OCI-LY7 (cell line): ENCODE measurements at regions not wholly inside any gene's neighbourhood (a gene's known extent, or its start where the extent isn't known, plus 50 kb on each side); places are given as distances from the start of the nearest gene placed in this dataset.

ENCODE experiments used
- BruUV-seq: library from RNA; stranded (reverse); fragments of 400-500 nt; replicated peaks from 2 replicates; lab custom pipeline; 2021; lab: Mats Ljungman, UMichigan
- CTCF ChIA-PET: fragments of 300-600 bp; sonication (Branson Sonifier 250); formaldehyde crosslinking; loops from one replicate; lab custom pipeline; 2022; ENCODE audit warnings: antibody characterized with exemption; ENCODE audit not compliant: unreplicated experiment; lab: Charles Lee
- POLR2A ChIA-PET: fragments of 300-600 bp; sonication (Branson Sonifier 250); formaldehyde crosslinking; loops from one replicate; lab custom pipeline; 2022; ENCODE audit warnings: antibody characterized with exemption; lab: Charles Lee
- DNase-seq: peaks from one replicate; pipeline ENCODE4 v3.0.0-alpha.2; 2015; ENCODE audit warnings: low spot score
- H2AFZ ChIP-seq: fragments of 200-600 bp; sonication (generic), shearing (Covaris generic); 2 replicates; pipeline ENCODE4 v1.6.1; 2014; ENCODE audit warnings: mild to moderate bottlenecking, antibody characterized with exemption, low read length, moderate library complexity
- H3K27ac ChIP-seq: fragments of 200-600 bp; sonication (generic); 2 replicates; pipeline ENCODE4 v1.5.1; 2014; ENCODE audit warnings: mixed run types, low read depth, mild to moderate bottlenecking, moderate library complexity, low read length, inconsistent platforms; ENCODE audit not compliant: poor library complexity, severe bottlenecking
- H3K36me3 ChIP-seq: fragments of 200-600 bp; sonication (generic); 2 replicates; pipeline ENCODE4 v1.6.1; 2014; ENCODE audit warnings: mild to moderate bottlenecking, antibody characterized with exemption, low read length, moderate library complexity, mixed read lengths; ENCODE audit not compliant: insufficient read depth
- H3K4me1 ChIP-seq: fragments of 200-600 bp; sonication (generic); 2 replicates; pipeline ENCODE4 v1.5.1; 2014; ENCODE audit warnings: mild to moderate bottlenecking, low read length; ENCODE audit not compliant: insufficient read depth, poor library complexity, severe bottlenecking
- H3K4me2 ChIP-seq: fragments of 200-600 bp; sonication (generic); 2 replicates; pipeline ENCODE4 v1.6.1; 2014; ENCODE audit warnings: mild to moderate bottlenecking, low read length
- H3K4me3 ChIP-seq: fragments of 200-600 bp; sonication (generic); 2 replicates; pipeline ENCODE4 v1.5.1; 2014; ENCODE audit warnings: mild to moderate bottlenecking, low read depth, low read length; ENCODE audit not compliant: poor library complexity, severe bottlenecking
- H3K79me2 ChIP-seq: fragments of 200-600 bp; sonication (generic); 2 replicates; pipeline ENCODE4 v1.6.1; 2016; ENCODE audit warnings: low read depth, mild to moderate bottlenecking, low read length, moderate library complexity, mixed read lengths; ENCODE audit not compliant: insufficient read depth
- H3K9me2 ChIP-seq: fragments of 200-600 bp; sonication (generic); 2 replicates; pipeline ENCODE4 v1.6.1; 2016; ENCODE audit warnings: mild to moderate bottlenecking, low read length, mixed read lengths; ENCODE audit not compliant: insufficient read depth
- H3K9me3 ChIP-seq: fragments of 200-600 bp; sonication (generic); 2 replicates; pipeline ENCODE4 v1.6.1; 2014; ENCODE audit warnings: mild to moderate bottlenecking, mixed run types, low read length, mixed read lengths
- H4K20me1 ChIP-seq: fragments of 200-600 bp; sonication (generic); 2 replicates; pipeline ENCODE4 v1.6.1; 2014; ENCODE audit warnings: mild to moderate bottlenecking, antibody characterized with exemption, low read length, moderate library complexity, mixed read lengths; ENCODE audit not compliant: insufficient read depth
- EZH2phosphoT487 ChIP-seq: fragments of 200-600 bp; sonication (generic); IDR thresholded peaks from 2 replicates; pipeline ENCODE4 v1.6.1; 2018; ENCODE audit warnings: low read depth, borderline replicate concordance, mild to moderate bottlenecking, mixed run types, antibody characterized with exemption, low read length, moderate library complexity, mixed read lengths
- intact Hi-C: fragments of 100-400 bp; cut with micrococcal nuclease; formaldehyde crosslinking; loops from one replicate; pipeline ENCODE4 v1.10.0; 2022; ENCODE audit not compliant: unreplicated experiment
- TF ChIP-seq, protein P1 (sequence below): fragments of 200-600 bp; sonication (generic); conservative IDR thresholded peaks from 2 replicates; pipeline ENCODE4 v1.5.1; 2014; ENCODE audit warnings: mild to moderate bottlenecking, antibody characterized with exemption, low read length, moderate library complexity, mixed read lengths

GRCh38 chr4:145298885-145299284 is 118.5 kb upstream of the OTUD4 start:
- ChIA-PET CTCF (no interaction called here), POLR2A (no interaction called here)
- BruUV-seq = no TSS peak
- Histone ChIP-seq H3K4me2 (peak overlapping the region; percentile 50), H3K4me1 (peaks cover 20% of the 10 kb centered on the region), H3K4me3 (peak overlapping the region; percentile 18), H3K9me3 (no peaks in the 10 kb centered on the region), H3K27ac (peak overlapping the region; percentile 56), H2AFZ (peak overlapping the region; percentile 96), H3K79me2 (no peaks in the 10 kb centered on the region), H3K36me3 (no peaks in the 10 kb centered on the region), H3K9me2 (no peaks in the 10 kb centered on the region), H4K20me1 (no peaks in the 10 kb centered on the region)
- intact Hi-C loops = no loop called here
- DNase-seq = peak; percentile 22
- no peak for TF ChIP-seq EZH2phosphoT487
- TF ChIP-seq, protein P1, sequence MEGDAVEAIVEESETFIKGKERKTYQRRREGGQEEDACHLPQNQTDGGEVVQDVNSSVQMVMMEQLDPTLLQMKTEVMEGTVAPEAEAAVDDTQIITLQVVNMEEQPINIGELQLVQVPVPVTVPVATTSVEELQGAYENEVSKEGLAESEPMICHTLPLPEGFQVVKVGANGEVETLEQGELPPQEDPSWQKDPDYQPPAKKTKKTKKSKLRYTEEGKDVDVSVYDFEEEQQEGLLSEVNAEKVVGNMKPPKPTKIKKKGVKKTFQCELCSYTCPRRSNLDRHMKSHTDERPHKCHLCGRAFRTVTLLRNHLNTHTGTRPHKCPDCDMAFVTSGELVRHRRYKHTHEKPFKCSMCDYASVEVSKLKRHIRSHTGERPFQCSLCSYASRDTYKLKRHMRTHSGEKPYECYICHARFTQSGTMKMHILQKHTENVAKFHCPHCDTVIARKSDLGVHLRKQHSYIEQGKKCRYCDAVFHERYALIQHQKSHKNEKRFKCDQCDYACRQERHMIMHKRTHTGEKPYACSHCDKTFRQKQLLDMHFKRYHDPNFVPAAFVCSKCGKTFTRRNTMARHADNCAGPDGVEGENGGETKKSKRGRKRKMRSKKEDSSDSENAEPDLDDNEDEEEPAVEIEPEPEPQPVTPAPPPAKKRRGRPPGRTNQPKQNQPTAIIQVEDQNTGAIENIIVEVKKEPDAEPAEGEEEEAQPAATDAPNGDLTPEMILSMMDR = no peak

- H3K4me2 ChIP-seq = no peak overlapping the region
- BruUV-seq = no TSS peak
- H2AFZ ChIP-seq = no peak overlapping the region
- H4K20me1 ChIP-seq = no peaks in the 10 kb centered on the region
- H3K4me1 ChIP-seq = peaks cover 20% of the 10 kb centered on the region
- H3K9me2 ChIP-seq = no peaks in the 10 kb centered on the region
- no peaks in the 10 kb centered on the region for H3K9me3 ChIP-seq
- CTCF ChIA-PET = no interaction called here
- H3K36me3 ChIP-seq = no peaks in the 10 kb centered on the region
- H3K79me2 ChIP-seq = no peaks in the 10 kb centered on the region
- intact Hi-C loops = no loop called here
- H3K27ac ChIP-seq = no peak overlapping the region
- TF ChIP-seq EZH2phosphoT487 = no peak
- TF ChIP-seq, protein P1 = no peak
- DNase-seq = no peak
- H3K4me3 ChIP-seq = no peak overlapping the region
- POLR2A ChIA-PET = no interaction called here
These were observed 117.2 kb upstream of the OTUD4 start for GRCh38 chr4:145297556-145297955.

GRCh38 chr4:145295547-145295946 is 115.2 kb upstream of the OTUD4 start:
- peaks cover 20% of the 10 kb centered on the region for H3K4me1 ChIP-seq
- no TSS peak for BruUV-seq
- POLR2A ChIA-PET = no interaction called here

More at GRCh38 chr4:145295547-145295946, 115.2 kb upstream of the OTUD4 start:
- Histone ChIP-seq H3K9me2 (no peaks in the 10 kb centered on the region), H3K27ac (no peak overlapping the region), H4K20me1 (no peaks in the 10 kb centered on the region), H3K4me2 (no peak overlapping the region), H3K36me3 (no peaks in the 10 kb centered on the region), H3K4me3 (no peak overlapping the region), H3K79me2 (no peaks in the 10 kb centered on the region), H3K9me3 (no peaks in the 10 kb centered on the region), H2AFZ (no peak overlapping the region)
- CTCF ChIA-PET = no interaction called here
- TF ChIP-seq, protein P1 = no peak
- no peak for TF ChIP-seq EZH2phosphoT487
- intact Hi-C loops = no loop called here
- DNase-seq = no peak
